GM18499 (cell line): ENCODE measurements at regions not wholly inside any gene's neighbourhood (a gene's known extent, or its start where the extent isn't known, plus 50 kb on each side); places are given as distances from the start of the nearest gene placed in this dataset.
"Not testable (repeated sequence)": the region's sequence is repeated elsewhere in the genome, so short reads cannot be mapped to it uniquely, and the experiment has no call there.

Experiments used
- ATAC-seq: cut with Tn5 transposase; IDR thresholded peaks from one replicate; pipeline ENCODE4 v1.9.1; 2021; ENCODE audit warnings: moderate number of reproducible peaks; ENCODE audit not compliant: insufficient read depth, unreplicated experiment

- ATAC-seq = no peak
Observed at GRCh38 chr4:112063260-112063659, 82.0 kb upstream of the FAM241A start.

GRCh38 chr4:112069110-112069509 lies 76.1 kb upstream of the FAM241A start:
- ATAC-seq = no peak

- no peak for ATAC-seq
Observed at GRCh38 chr4:112073181-112073580, 72.1 kb upstream of the FAM241A start.

- ATAC-seq = no peak
Observed at GRCh38 chr4:112075129-112075753, 70.0 kb upstream of the FAM241A start.

- no peak for ATAC-seq
Observed at GRCh38 chr4:112075906-112076305, 69.3 kb upstream of the FAM241A start.

GRCh38 chr4:112076919-112077608 lies 68.2 kb upstream of the FAM241A start:
- no peak for ATAC-seq

- ATAC-seq = no peak
Observed at GRCh38 chr4:112077743-112078142, 67.5 kb upstream of the FAM241A start.

GRCh38 chr4:112082954-112083586 lies 62.2 kb upstream of the FAM241A start:
- ATAC-seq = no peak

- ATAC-seq = no peak
Observed at GRCh38 chr4:112083587-112084347, 61.5 kb upstream of the FAM241A start.

GRCh38 chr4:112085156-112086035 lies 59.9 kb upstream of the FAM241A start:
- no peak for ATAC-seq

GRCh38 chr4:112086036-112086434 lies 59.2 kb upstream of the FAM241A start:
- ATAC-seq = no peak

GRCh38 chr4:112086661-112087060 lies 58.6 kb upstream of the FAM241A start:
- ATAC-seq = not testable (repeated sequence)

- ATAC-seq = not testable (repeated sequence)
Observed at GRCh38 chr4:112092330-112092729, 52.9 kb upstream of the FAM241A start.

GRCh38 chr4:112093636-112094202 lies 51.5 kb upstream of the FAM241A start:
- no peak for ATAC-seq

GRCh38 chr4:112094330-112094729 lies 50.9 kb upstream of the FAM241A start:
- ATAC-seq = no peak
